ENCODE measurements at regions not wholly inside any gene's neighbourhood (a gene's known extent, or its start where the extent isn't known, plus 50 kb on each side); places are given as distances from the start of the nearest gene placed in this dataset.

GRCh38 chr20:62527781-62528180, 52.0 kb upstream of the GATA5 start:
- in situ Hi-C loops (cut with HindIII; ENCODE audit: low pct_unique_long_range_greater_than_20kb, low sequenced_read_pairs): no loop called here
- no peak for TF ChIP-seq JUND (IDR thresholded peaks at IDR 0.05; ENCODE audit: low read depth)
- DNase-seq (ENCODE audit: low read depth in 1 of 2, low spot score in 1 of 2): no peak

GRCh38 chr20:62528983-62529891, 53.4 kb upstream of the GATA5 start:
- no peak for DNase-seq (ENCODE audit: low read depth in 1 of 2, low spot score in 1 of 2)
- in situ Hi-C loops (cut with HindIII; ENCODE audit: low pct_unique_long_range_greater_than_20kb, low sequenced_read_pairs): no loop called here
- no peak for TF ChIP-seq JUND (IDR thresholded peaks at IDR 0.05; ENCODE audit: low read depth)

GRCh38 chr20:62529896-62530642, 54.3 kb upstream of the GATA5 start:
- in situ Hi-C loops (cut with HindIII; ENCODE audit: low pct_unique_long_range_greater_than_20kb, low sequenced_read_pairs): no loop called here
- TF ChIP-seq JUND (IDR thresholded peaks at IDR 0.05; ENCODE audit: low read depth): no peak
- DNase-seq (ENCODE audit: low read depth in 1 of 2, low spot score in 1 of 2): no peak

- DNase-seq (ENCODE audit: low read depth in 1 of 2, low spot score in 1 of 2): no peak
- TF ChIP-seq JUND (IDR thresholded peaks at IDR 0.05; ENCODE audit: low read depth): no peak
- in situ Hi-C loops (cut with HindIII; ENCODE audit: low pct_unique_long_range_greater_than_20kb, low sequenced_read_pairs): no loop called here
Observed at GRCh38 chr20:62530643-62531032, 54.8 kb upstream of the GATA5 start.

- in situ Hi-C loops (cut with HindIII; ENCODE audit: low pct_unique_long_range_greater_than_20kb, low sequenced_read_pairs): no loop called here
- DNase-seq (ENCODE audit: low read depth in 1 of 2, low spot score in 1 of 2): no peak
- no peak for TF ChIP-seq JUND (IDR thresholded peaks at IDR 0.05; ENCODE audit: low read depth)
Observed at GRCh38 chr20:62531046-62531838, 55.4 kb upstream of the GATA5 start.

GRCh38 chr20:62532921-62533320, 57.1 kb upstream of the GATA5 start:
- in situ Hi-C loops (cut with HindIII; ENCODE audit: low pct_unique_long_range_greater_than_20kb, low sequenced_read_pairs): no loop called here
- no peak for TF ChIP-seq JUND (IDR thresholded peaks at IDR 0.05; ENCODE audit: low read depth)

GRCh38 chr20:62533591-62534495, 58.0 kb upstream of the GATA5 start:
- TF ChIP-seq JUND (IDR thresholded peaks at IDR 0.05; ENCODE audit: low read depth): no peak
- in situ Hi-C loops (cut with HindIII; ENCODE audit: low pct_unique_long_range_greater_than_20kb, low sequenced_read_pairs): no loop called here
- DNase-seq (ENCODE audit: low read depth in 1 of 2, low spot score in 1 of 2): no peak

More at GRCh38 chr20:62532921-62533320, 57.1 kb upstream of the GATA5 start:
- no peak for DNase-seq (ENCODE audit: low read depth in 1 of 2, low spot score in 1 of 2)

GRCh38 chr20:62534526-62535221, 58.9 kb upstream of the GATA5 start:
- no peak for DNase-seq (ENCODE audit: low read depth in 1 of 2, low spot score in 1 of 2)
- no peak for TF ChIP-seq JUND (IDR thresholded peaks at IDR 0.05; ENCODE audit: low read depth)
- in situ Hi-C loops (cut with HindIII; ENCODE audit: low pct_unique_long_range_greater_than_20kb, low sequenced_read_pairs): no loop called here

GRCh38 chr20:62535282-62535811, 59.6 kb upstream of the GATA5 start:
- no peak for TF ChIP-seq JUND (IDR thresholded peaks at IDR 0.05; ENCODE audit: low read depth)
- in situ Hi-C loops (cut with HindIII; ENCODE audit: low pct_unique_long_range_greater_than_20kb, low sequenced_read_pairs): no loop called here
- no peak for DNase-seq (ENCODE audit: low read depth in 1 of 2, low spot score in 1 of 2)

- in situ Hi-C loops (cut with HindIII; ENCODE audit: low pct_unique_long_range_greater_than_20kb, low sequenced_read_pairs): no loop called here
- TF ChIP-seq JUND (IDR thresholded peaks at IDR 0.05; ENCODE audit: low read depth): no peak
Observed at GRCh38 chr20:62535964-62536363, 60.2 kb upstream of the GATA5 start.

GRCh38 chr20:62536871-62537401, 61.1 kb upstream of the GATA5 start:
- DNase-seq (ENCODE audit: low read depth in 1 of 2, low spot score in 1 of 2): no peak
- in situ Hi-C loops (cut with HindIII; ENCODE audit: low pct_unique_long_range_greater_than_20kb, low sequenced_read_pairs): no loop called here
- TF ChIP-seq JUND (IDR thresholded peaks at IDR 0.05; ENCODE audit: low read depth): no peak

More at GRCh38 chr20:62535964-62536363, 60.2 kb upstream of the GATA5 start:
- no peak for DNase-seq (ENCODE audit: low read depth in 1 of 2, low spot score in 1 of 2)
